ENCODE measurements at regions not wholly inside any gene's neighbourhood (a gene's known extent, or its start where the extent isn't known, plus 50 kb on each side); places are given as distances from the start of the nearest gene placed in this dataset.

GRCh38 chr17:33366960-33367359 is 73.9 kb upstream of the ASIC2 start:
- no peak for TF ChIP-seq CTCF (conservative IDR thresholded peaks at IDR 0.05; ENCODE audit: low read depth, low read length)
- TF ChIP-seq RFX5 (IDR thresholded peaks at IDR 0.05; ENCODE audit: low read depth, low read length), result no peak
- TF ChIP-seq POLR2A (IDR thresholded peaks at IDR 0.05; ENCODE audit: low read depth, low read length), result no peak

Data from IMR-90 (cell line).